Naive B cell (primary cell): ENCODE measurements at regions not wholly inside any gene's neighbourhood (a gene's known extent, or its start where the extent isn't known, plus 50 kb on each side); places are given as distances from the start of the nearest gene placed in this dataset.
A peak's percentile ranks its signal among the peaks of the same experiment; 100 is the strongest.
"Not testable (repeated sequence)": the region's sequence is repeated elsewhere in the genome, so short reads cannot be mapped to it uniquely, and the experiment has no call there.

Experiments
- ATAC-seq, 2 donors: fragments of 150-1000 bp; cut with Tn5 transposase; 2 replicates each; pipeline ENCODE4 v1.10.0; 2021; ENCODE audit warnings: low read depth in 2 of 2, mild to moderate bottlenecking in 2 of 2, moderate library complexity in 2 of 2
- DNase-seq: peaks from one replicate; pipeline ENCODE4 v3.0.0; 2022
- H3K27ac Mint-ChIP-seq, 6 donors: one replicate each; pipeline ENCODE4 v1.8.0; 2020 to 2022; ENCODE audit warnings: mild to moderate bottlenecking in 6 of 6, mixed read lengths in 6 of 6, moderate library complexity in 5 of 6, inconsistent platforms in 2 of 6
- H3K27me3 Mint-ChIP-seq, 3 donors: one replicate each; pipeline ENCODE4 v1.8.0; 2021 to 2022; ENCODE audit warnings: mixed read lengths in 3 of 3, mild to moderate bottlenecking in 1 of 3
- H3K36me3 Mint-ChIP-seq, 2 donors: one replicate each; pipeline ENCODE4 v1.8.0; 2020 to 2022; ENCODE audit warnings: mixed read lengths in 2 of 2, inconsistent platforms in 1 of 2, mild to moderate bottlenecking in 1 of 2
- H3K4me1 Mint-ChIP-seq, 3 donors: one replicate each; pipeline ENCODE4 v1.8.0; 2020 to 2022; ENCODE audit warnings: mixed read lengths in 3 of 3, inconsistent platforms in 1 of 3, mild to moderate bottlenecking in 1 of 3, moderate library complexity in 1 of 3
- H3K4me3 Mint-ChIP-seq, 8 donors: one replicate each; pipeline ENCODE4 v1.8.0; 2020 to 2022; ENCODE audit warnings: mild to moderate bottlenecking in 8 of 8, mixed read lengths in 8 of 8, moderate library complexity in 8 of 8, inconsistent platforms in 2 of 8
- H3K9me3 Mint-ChIP-seq, 7 donors: one replicate each; pipeline ENCODE4 v1.8.0; 2020 to 2022; ENCODE audit warnings: mixed read lengths in 7 of 7, mild to moderate bottlenecking in 5 of 7, inconsistent platforms in 2 of 7, moderate library complexity in 1 of 7

GRCh38 chr12:27133022-27133590 lies 50.7 kb upstream of the C12orf71 start:
- Mint-ChIP-seq H3K27me3 (no peaks in the 10 kb centered on the region), H3K36me3 (peaks cover 10 to 13% of the 10 kb centered on the region in 2 donors), H3K9me3 (peaks cover 0 to 7% (median 3%) of the 10 kb centered on the region in 7 donors), H3K27ac (no peak overlapping the region), H3K4me3 (no peak overlapping the region), H3K4me1 (no peaks in the 10 kb centered on the region)
- no peak for ATAC-seq
- no peak for DNase-seq

DNA sequence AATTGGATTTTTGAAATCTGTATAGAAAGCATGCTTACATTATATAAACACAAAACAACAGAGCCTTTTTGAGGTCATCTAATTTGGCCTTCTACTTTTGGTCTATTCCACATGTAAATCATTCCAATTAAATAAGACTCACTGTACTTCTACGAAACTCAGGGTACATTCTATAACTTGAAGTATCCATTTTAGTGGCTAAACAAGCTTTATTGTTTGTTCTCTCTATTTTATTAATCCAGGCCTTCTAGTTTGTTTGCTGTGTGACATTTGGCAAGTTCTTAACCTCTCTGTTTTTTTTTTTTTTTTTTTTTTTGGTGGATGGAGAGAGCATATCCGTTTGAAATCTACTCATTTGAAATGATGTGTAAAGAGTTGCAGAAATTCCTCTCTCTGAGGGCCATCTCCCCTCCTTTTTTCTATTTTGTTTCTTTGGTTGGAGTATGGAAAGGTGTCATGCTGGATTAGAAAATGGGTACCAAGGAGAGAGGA lies 58.1 kb upstream of the C12orf71 start:
- H3K4me3 Mint-ChIP-seq: no peak overlapping the region
- H3K27me3 Mint-ChIP-seq: no peaks in the 10 kb centered on the region
- H3K9me3 Mint-ChIP-seq: peaks cover 0 to 7% (median 3%) of the 10 kb centered on the region in 7 donors
- peaks cover 0 to 13% (median 8%) of the 10 kb centered on the region in 3 donors for H3K4me1 Mint-ChIP-seq
- no peak overlapping the region for H3K27ac Mint-ChIP-seq
- ATAC-seq (no peak), DNase-seq (no peak)
- H3K36me3 Mint-ChIP-seq: peaks cover 4 to 7% of the 10 kb centered on the region in 2 donors

DNA sequence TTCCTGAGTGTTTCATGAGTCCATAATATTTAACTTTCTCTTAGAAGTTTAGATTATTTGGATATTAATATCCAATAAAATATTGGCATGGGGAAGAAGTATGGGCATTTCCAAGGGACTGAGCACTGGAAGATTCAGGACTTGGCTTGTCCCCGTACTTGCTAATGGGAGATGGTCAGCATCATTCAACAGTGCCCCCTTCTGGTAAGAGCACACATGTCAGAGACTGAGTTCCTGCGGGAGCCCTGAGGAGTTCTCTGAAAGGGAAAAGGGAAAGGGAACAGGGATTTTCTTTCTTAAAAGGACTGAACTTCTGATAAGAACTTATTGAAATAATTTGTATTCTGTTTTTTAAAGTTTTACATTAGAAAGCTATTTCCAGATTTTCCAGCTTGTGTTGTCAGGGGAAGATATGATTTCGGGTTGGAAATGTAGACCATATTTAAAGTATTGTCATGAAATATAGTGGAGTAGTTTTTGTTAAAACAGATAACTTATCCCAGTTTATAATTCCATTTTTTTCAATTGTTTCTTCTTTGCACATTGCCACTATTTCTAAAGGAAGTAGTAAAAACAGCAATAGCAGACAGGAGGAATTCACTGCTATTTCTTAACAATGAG lies 59.8 kb upstream of the C12orf71 start:
- ATAC-seq: peak; percentile 53 to 63
- no peaks in the 10 kb centered on the region for H3K27me3 Mint-ChIP-seq
- H3K4me1 Mint-ChIP-seq: peaks cover 0 to 13% (median 8%) of the 10 kb centered on the region in 3 donors
- no peak overlapping the region for H3K4me3 Mint-ChIP-seq
- peaks cover 0 to 5% (median 1%) of the 10 kb centered on the region in 7 donors for H3K9me3 Mint-ChIP-seq
- H3K27ac Mint-ChIP-seq: no peak overlapping the region
- DNase-seq: peak; percentile 32
- no peaks in the 10 kb centered on the region for H3K36me3 Mint-ChIP-seq

- peak overlapping the region in 3 of 8 donors; percentile 32 to 66 (median 50) for H3K4me3 Mint-ChIP-seq
- DNase-seq: no peak
Observed at GRCh38 chr12:27143256-27144069, 61.1 kb upstream of the C12orf71 start.

GRCh38 chr12:27145725-27146124 lies 63.3 kb upstream of the C12orf71 start:
- peaks cover 0 to 13% (median 8%) of the 10 kb centered on the region in 3 donors for H3K4me1 Mint-ChIP-seq
- not testable (repeated sequence) for DNase-seq, H3K9me3 Mint-ChIP-seq, H3K27ac Mint-ChIP-seq, ATAC-seq, H3K4me3 Mint-ChIP-seq, H3K27me3 Mint-ChIP-seq, H3K36me3 Mint-ChIP-seq

More at GRCh38 chr12:27143256-27144069, 61.1 kb upstream of the C12orf71 start:
- Mint-ChIP-seq H3K4me1 (peaks cover 0 to 13% (median 8%) of the 10 kb centered on the region in 3 donors), H3K36me3 (no peaks in the 10 kb centered on the region), H3K27me3 (no peaks in the 10 kb centered on the region), H3K9me3 (no peaks in the 10 kb centered on the region), H3K27ac (peak overlapping the region in 1 of 6 donors; percentile 60)
- no peak for ATAC-seq

GRCh38 chr12:27148373-27148772 lies 66.0 kb upstream of the C12orf71 start:
- no peak for ATAC-seq

DNA sequence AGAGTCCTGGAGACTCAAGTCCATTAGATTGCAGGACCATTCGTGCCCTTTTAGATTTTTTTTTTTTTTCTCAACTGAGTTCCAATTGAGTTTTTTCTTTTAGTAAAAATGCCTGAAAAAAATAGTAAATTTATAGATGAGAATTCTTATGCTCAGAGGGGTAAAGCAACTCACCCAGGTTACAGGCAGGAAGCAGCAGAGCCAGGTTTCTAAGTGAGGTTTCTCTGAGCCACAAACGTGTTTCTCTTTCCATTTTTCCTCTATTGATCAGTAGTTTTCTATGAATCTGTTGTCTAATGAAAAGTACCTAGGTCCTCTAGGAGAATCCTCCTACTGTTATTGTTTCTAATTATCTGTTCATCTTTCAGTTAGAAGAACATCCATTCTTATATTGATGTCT lies 66.4 kb upstream of the C12orf71 start:
- H3K27me3 Mint-ChIP-seq: no peaks in the 10 kb centered on the region
- H3K4me1 Mint-ChIP-seq: peaks cover 0 to 4% (median 4%) of the 10 kb centered on the region in 3 donors
- no peaks in the 10 kb centered on the region for H3K9me3 Mint-ChIP-seq
- H3K36me3 Mint-ChIP-seq: no peaks in the 10 kb centered on the region
- H3K27ac Mint-ChIP-seq: no peak overlapping the region
- ATAC-seq (no peak), DNase-seq (no peak)
- H3K4me3 Mint-ChIP-seq: no peak overlapping the region

More at GRCh38 chr12:27148373-27148772, 66.0 kb upstream of the C12orf71 start:
- Mint-ChIP-seq H3K27me3 (no peaks in the 10 kb centered on the region), H3K27ac (no peak overlapping the region), H3K9me3 (no peaks in the 10 kb centered on the region), H3K36me3 (no peaks in the 10 kb centered on the region), H3K4me1 (peaks cover 4 to 8% (median 4%) of the 10 kb centered on the region in 3 donors), H3K4me3 (no peak overlapping the region)
- no peak for DNase-seq

- Mint-ChIP-seq H3K4me3 (no peak overlapping the region), H3K9me3 (no peaks in the 10 kb centered on the region), H3K27ac (peak overlapping the region in 1 of 6 donors; percentile 14), H3K27me3 (no peaks in the 10 kb centered on the region), H3K36me3 (no peaks in the 10 kb centered on the region), H3K4me1 (peaks cover 0 to 4% (median 4%) of the 10 kb centered on the region in 3 donors)
- DNase-seq: no peak
- no peak for ATAC-seq
Observed at GRCh38 chr12:27151479-27151878, 69.1 kb upstream of the C12orf71 start.

- no peak overlapping the region for H3K4me3 Mint-ChIP-seq
- H3K36me3 Mint-ChIP-seq: no peaks in the 10 kb centered on the region
- H3K9me3 Mint-ChIP-seq: peaks cover 0 to 3% (median 0%) of the 10 kb centered on the region in 7 donors
- DNase-seq (no peak), ATAC-seq (no peak)
- no peaks in the 10 kb centered on the region for H3K27me3 Mint-ChIP-seq
- no peaks in the 10 kb centered on the region for H3K4me1 Mint-ChIP-seq
- no peak overlapping the region for H3K27ac Mint-ChIP-seq
Observed at GRCh38 chr12:27158297-27158696, 75.9 kb upstream of the C12orf71 start.

GRCh38 chr12:27161458-27162228 lies 79.3 kb upstream of the C12orf71 start:
- Mint-ChIP-seq H3K4me3 (no peak overlapping the region), H3K27me3 (no peaks in the 10 kb centered on the region), H3K4me1 (no peaks in the 10 kb centered on the region), H3K36me3 (no peaks in the 10 kb centered on the region), H3K9me3 (peaks cover 0 to 8% (median 5%) of the 10 kb centered on the region in 7 donors), H3K27ac (peak overlapping the region in 1 of 6 donors; percentile 29)
- ATAC-seq (no peak), DNase-seq (no peak)

DNA sequence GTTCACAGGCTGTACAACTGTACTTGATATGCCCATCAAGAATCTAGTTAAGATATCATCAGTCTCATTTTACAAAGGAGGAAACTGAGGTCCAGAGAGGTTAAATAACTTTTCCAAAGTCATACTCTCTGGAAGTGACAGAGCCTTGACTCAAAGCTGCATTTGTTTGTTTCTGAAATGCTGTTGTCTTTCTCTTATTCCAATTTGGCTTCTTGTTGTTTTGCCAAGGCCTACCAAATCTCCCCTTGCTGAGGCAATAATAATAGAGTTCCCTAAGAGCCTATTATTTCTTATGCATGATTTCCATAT lies 79.8 kb upstream of the C12orf71 start:
- no peaks in the 10 kb centered on the region for H3K4me1 Mint-ChIP-seq
- ATAC-seq (no peak), DNase-seq (no peak)
- H3K4me3 Mint-ChIP-seq: no peak overlapping the region
- H3K27ac Mint-ChIP-seq: no peak overlapping the region
- no peaks in the 10 kb centered on the region for H3K36me3 Mint-ChIP-seq
- H3K9me3 Mint-ChIP-seq: peaks cover 0 to 13% (median 8%) of the 10 kb centered on the region in 7 donors
- no peaks in the 10 kb centered on the region for H3K27me3 Mint-ChIP-seq

GRCh38 chr12:27163048-27163715 lies 80.8 kb upstream of the C12orf71 start:
- peaks cover 0 to 18% (median 11%) of the 10 kb centered on the region in 7 donors for H3K9me3 Mint-ChIP-seq
- no peaks in the 10 kb centered on the region for H3K36me3 Mint-ChIP-seq
- no peak overlapping the region for H3K27ac Mint-ChIP-seq
- no peak overlapping the region for H3K4me3 Mint-ChIP-seq
- DNase-seq (no peak), ATAC-seq (no peak)
- H3K27me3 Mint-ChIP-seq: no peaks in the 10 kb centered on the region
- no peaks in the 10 kb centered on the region for H3K4me1 Mint-ChIP-seq

DNA sequence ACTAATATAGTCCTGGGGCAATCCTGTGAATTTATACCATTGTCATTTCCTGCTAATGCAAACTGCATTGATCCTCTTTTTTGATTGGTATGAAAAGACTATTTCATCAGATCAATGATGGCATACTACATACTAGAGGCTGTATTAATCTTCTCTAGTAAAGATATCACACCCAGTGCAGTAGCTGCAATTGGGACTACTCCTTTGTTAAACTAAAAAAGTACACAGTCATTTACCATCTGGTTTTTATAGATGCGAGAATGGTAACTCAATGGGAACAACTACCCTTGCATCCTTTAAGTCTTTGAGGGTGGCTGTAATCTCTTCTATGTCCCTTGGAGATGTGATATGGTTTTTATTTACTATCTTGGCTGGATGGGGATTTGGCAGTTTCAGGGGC lies 80.2 kb upstream of the STK38L start:
- no peaks in the 10 kb centered on the region for H3K4me1 Mint-ChIP-seq
- H3K4me3 Mint-ChIP-seq: no peak overlapping the region
- ATAC-seq (no peak), DNase-seq (no peak)
- H3K36me3 Mint-ChIP-seq: no peaks in the 10 kb centered on the region
- peaks cover 0 to 23% (median 11%) of the 10 kb centered on the region in 7 donors for H3K9me3 Mint-ChIP-seq
- H3K27ac Mint-ChIP-seq: no peak overlapping the region
- no peaks in the 10 kb centered on the region for H3K27me3 Mint-ChIP-seq
